Prostate gland (tissue), 2 donors: ENCODE measurements at regions not wholly inside any gene's neighbourhood (a gene's known extent, or its start where the extent isn't known, plus 50 kb on each side); places are given as distances from the start of the nearest gene placed in this dataset.

Source experiments
- DNase-seq: peaks from one replicate; pipeline ENCODE4 v3.0.0-alpha.2; 2019; ENCODE audit warnings: low spot score
- H3K27ac ChIP-seq, 2 donors: fragments of 200-600 bp; sonication (generic); 2 replicates each; pipeline ENCODE4 v1.5.1; 2017 to 2019
- H3K27me3 ChIP-seq: fragments of 200-600 bp; sonication (generic); replicated peaks from 2 replicates; pipeline ENCODE4 v1.5.1; 2019; ENCODE audit not compliant: insufficient read depth
- H3K36me3 ChIP-seq, 2 donors: fragments of 200-600 bp; sonication (generic); 1 replicate in 1 of 2; 2 replicates in 1 of 2; pipeline versions ENCODE4 v1.5.1 to v1.8.1; 2017 to 2019
- H3K4me1 ChIP-seq: fragments of 200-600 bp; sonication (generic); replicated peaks from 2 replicates; pipeline ENCODE4 v1.5.1; 2019
- H3K4me3 ChIP-seq, 2 donors: fragments of 200-600 bp; sonication (generic); 2 replicates each; pipeline ENCODE4 v1.5.1; 2017 to 2019
- H3K9me3 ChIP-seq: fragments of 200-600 bp; sonication (generic); 2 replicates; pipeline ENCODE4 v1.5.1; 2017
- CTCF ChIP-seq, 4 experiments: fragments of 200-600 bp in 2 of 4; fragments of 450-650 bp in 2 of 4; sonication (generic) in 2 of 4; IDR thresholded peaks; 1 replicate in 3 of 4; 2 replicates in 1 of 4; pipeline ENCODE4 v1.5.1; 2016 to 2019; ENCODE audit warnings: antibody characterized with exemption in 4 of 4, mild to moderate bottlenecking in 2 of 4, moderate library complexity in 2 of 4
- POLR2A ChIP-seq: fragments of 450-650 bp; IDR thresholded peaks from one replicate; pipeline ENCODE4 v1.6.1; 2016; ENCODE audit warnings: antibody characterized with exemption, mild to moderate bottlenecking
- POLR2AphosphoS5 ChIP-seq: sonication (generic); formaldehyde crosslinking; IDR thresholded peaks from one replicate; pipeline ENCODE4 v1.6.1; 2017; ENCODE audit warnings: antibody characterized with exemption
- WGBS: methylation state at CpG from one replicate; pipeline ENCODE4 v1.1.5; 2018; 5-methylcytosine and 5-hydroxymethylcytosine counted together
- intact Hi-C: fragments of 100-400 bp; cut with DNase I; formaldehyde crosslinking; loops from one replicate; pipeline ENCODE4 v1.14.2; 2022

GRCh38 chr1:209323743-209324142, 259.8 kb upstream of the CAMK1G start:
- no peaks in the 10 kb centered on the region for H3K4me1 ChIP-seq
- H3K9me3 ChIP-seq = no peaks in the 10 kb centered on the region
- intact Hi-C loops = no loop called here
- no peak for DNase-seq
- 82% methylated on average over 1 of the region's 1 CpG for WGBS
- TF ChIP-seq POLR2AphosphoS5 = no peak
- no peak for TF ChIP-seq CTCF (IDR thresholded peaks at IDR 0.05)
- TF ChIP-seq POLR2A = no peak
- H3K36me3 ChIP-seq = no peaks in the 10 kb centered on the region
- no peak overlapping the region for H3K4me3 ChIP-seq
- no peak overlapping the region for H3K27ac ChIP-seq
- H3K27me3 ChIP-seq = no peaks in the 10 kb centered on the region

- H3K27me3 ChIP-seq = no peaks in the 10 kb centered on the region
- WGBS = 62% methylated on average over 5 of the region's 5 CpGs
- intact Hi-C loops = no loop called here
- TF ChIP-seq POLR2AphosphoS5 (no peak), CTCF (IDR thresholded peaks at IDR 0.05) (no peak), POLR2A (no peak)
- DNase-seq = no peak
- H3K27ac ChIP-seq = no peak overlapping the region
- no peaks in the 10 kb centered on the region for H3K9me3 ChIP-seq
- H3K36me3 ChIP-seq = no peaks in the 10 kb centered on the region
- H3K4me3 ChIP-seq = no peak overlapping the region
- H3K4me1 ChIP-seq = no peaks in the 10 kb centered on the region
Observed at GRCh38 chr1:209324901-209325871, 258.3 kb upstream of the CAMK1G start.

GRCh38 chr1:209326076-209326475, 257.4 kb upstream of the CAMK1G start:
- Histone ChIP-seq H3K27me3 (no peaks in the 10 kb centered on the region), H3K4me1 (no peaks in the 10 kb centered on the region), H3K27ac (no peak overlapping the region), H3K9me3 (no peaks in the 10 kb centered on the region), H3K36me3 (no peaks in the 10 kb centered on the region), H3K4me3 (no peak overlapping the region)
- TF ChIP-seq POLR2A (no peak), POLR2AphosphoS5 (no peak)
- no peak for DNase-seq
- intact Hi-C loops = no loop called here
- WGBS = 57% methylated on average over 2 of the region's 2 CpGs

GRCh38 chr1:209326831-209327230, 256.7 kb upstream of the CAMK1G start:
- Histone ChIP-seq H3K9me3 (no peaks in the 10 kb centered on the region), H3K4me3 (no peak overlapping the region), H3K4me1 (no peaks in the 10 kb centered on the region), H3K27ac (no peak overlapping the region), H3K36me3 (no peaks in the 10 kb centered on the region), H3K27me3 (no peaks in the 10 kb centered on the region)
- intact Hi-C loops = no loop called here
- DNase-seq = no peak
- WGBS = 93% methylated on average over 7 of the region's 7 CpGs
- TF ChIP-seq POLR2A (no peak), CTCF (IDR thresholded peaks at IDR 0.05) (no peak), POLR2AphosphoS5 (no peak)

- Histone ChIP-seq H3K36me3 (no peaks in the 10 kb centered on the region), H3K4me1 (no peaks in the 10 kb centered on the region), H3K27ac (no peak overlapping the region), H3K9me3 (no peaks in the 10 kb centered on the region), H3K27me3 (no peaks in the 10 kb centered on the region), H3K4me3 (no peak overlapping the region)
- no peak for DNase-seq
- WGBS = 54% methylated on average over 4 of the region's 4 CpGs
- intact Hi-C loops = no loop called here
- no peak for TF ChIP-seq POLR2AphosphoS5
- no peak for TF ChIP-seq POLR2A
- TF ChIP-seq CTCF (IDR thresholded peaks at IDR 0.05) = no peak
Observed at GRCh38 chr1:209328196-209328595, 255.3 kb upstream of the CAMK1G start.
